H1 (cell line): ENCODE measurements at regions not wholly inside any gene's neighbourhood (a gene's known extent, or its start where the extent isn't known, plus 50 kb on each side); places are given as distances from the start of the nearest gene placed in this dataset.

Source experiments
- BACH1 ChIP-seq: IDR thresholded peaks from 2 replicates; pipeline ENCODE4 v1.6.1; 2012; ENCODE audit warnings: low read length, improper control_type of control experiment
- BCL11A ChIP-seq, 2 experiments: IDR thresholded peaks; one replicate each; pipeline ENCODE4 v1.6.1; 2011; ENCODE audit warnings: low read depth in 2 of 2, low read length in 2 of 2, mild to moderate bottlenecking in 2 of 2
- HDAC6 ChIP-seq: IDR thresholded peaks from one replicate; pipeline ENCODE4 v1.7.1; 2012; ENCODE audit warnings: low read depth, mild to moderate bottlenecking, inconsistent platforms, low read length, moderate library complexity
- SP2 ChIP-seq: IDR thresholded peaks from 2 replicates; pipeline ENCODE4 v1.6.1; 2012; ENCODE audit warnings: mild to moderate bottlenecking, low read length, inconsistent platforms

- no peak for TF ChIP-seq BACH1
- no peak for TF ChIP-seq SP2
- no peak for TF ChIP-seq HDAC6
- no peak for TF ChIP-seq BCL11A (IDR thresholded peaks at IDR 0.05; ENCODE audit: low read depth in 2 of 2, low read length in 2 of 2)
Measured at GRCh38 chrX:36642052-36642451, 366.1 kb upstream of the FAM47C start (continued).
